ENCODE measurements at regions not wholly inside any gene's neighbourhood (a gene's known extent, or its start where the extent isn't known, plus 50 kb on each side); places are given as distances from the start of the nearest gene placed in this dataset.

DNA sequence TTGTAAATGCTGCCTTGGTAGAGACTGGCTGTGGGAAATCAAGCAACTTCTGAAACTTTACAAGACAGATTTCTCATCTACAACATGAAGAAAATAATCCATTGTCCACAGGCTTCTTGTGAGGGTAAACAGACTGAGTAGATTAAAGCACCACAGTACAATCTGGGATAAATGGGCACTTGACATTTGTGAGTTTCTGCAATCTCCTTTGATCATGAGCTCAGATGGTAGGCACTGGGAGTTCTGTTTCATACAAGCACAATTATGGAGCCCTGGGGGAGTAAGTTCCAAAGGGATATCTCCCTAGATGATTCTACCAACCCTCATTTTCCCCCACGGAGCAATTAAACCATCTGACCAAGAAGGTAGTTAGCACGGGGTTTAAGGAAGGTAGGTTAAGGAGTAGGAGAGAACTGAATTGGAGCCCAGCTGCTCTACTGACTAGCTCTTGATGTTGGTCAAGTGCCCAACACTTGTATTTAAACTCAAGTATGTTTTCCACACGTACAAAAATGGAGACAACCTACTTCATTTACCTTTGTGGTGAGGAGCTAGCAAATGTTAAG lies 479.5 kb upstream of the TNC start:
- Histone ChIP-seq H3K4me1 (ENCODE audit: control insufficient read depth, insufficient read depth, low read length) (peaks cover 61% of the 10 kb centered on the region), H3K27me3 (replicated peaks; ENCODE audit: control insufficient read depth, insufficient read depth, low read length) (no peaks in the 10 kb centered on the region), H3K9ac (ENCODE audit: low read length) (peak overlapping the region; percentile 90), H3K36me3 (ENCODE audit: control insufficient read depth, insufficient read depth, low read length, severe bottlenecking) (no peaks in the 10 kb centered on the region), H3K4me3 (ENCODE audit: low read length) (peak overlapping the region; percentile 82), H3K9me3 (ENCODE audit: control insufficient read depth, low read length) (no peaks in the 10 kb centered on the region)
- peak; percentile 36 for DNase-seq (ENCODE audit: low read depth)

DNA sequence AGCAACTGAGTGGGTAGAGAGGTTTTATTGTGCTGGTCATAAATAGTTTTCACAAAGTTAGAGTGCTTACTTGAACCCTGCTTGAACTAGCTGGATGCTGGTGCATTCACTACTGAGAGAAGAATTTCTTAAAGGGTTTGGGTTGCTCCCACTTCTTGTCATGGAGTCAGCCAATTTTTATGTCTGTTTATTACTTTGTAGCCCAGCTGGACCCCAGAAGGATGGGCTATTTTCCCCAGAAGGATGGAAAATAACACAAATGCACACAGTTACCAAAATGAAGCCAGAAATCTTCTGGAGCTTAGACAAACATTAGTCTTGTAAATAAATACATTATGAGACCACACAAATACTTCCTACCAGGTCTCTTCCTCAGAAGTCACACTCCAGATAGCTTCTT lies 480.8 kb upstream of the TNC start:
- H3K27me3 ChIP-seq (replicated peaks; ENCODE audit: control insufficient read depth, insufficient read depth, low read length), result no peaks in the 10 kb centered on the region

DNA sequence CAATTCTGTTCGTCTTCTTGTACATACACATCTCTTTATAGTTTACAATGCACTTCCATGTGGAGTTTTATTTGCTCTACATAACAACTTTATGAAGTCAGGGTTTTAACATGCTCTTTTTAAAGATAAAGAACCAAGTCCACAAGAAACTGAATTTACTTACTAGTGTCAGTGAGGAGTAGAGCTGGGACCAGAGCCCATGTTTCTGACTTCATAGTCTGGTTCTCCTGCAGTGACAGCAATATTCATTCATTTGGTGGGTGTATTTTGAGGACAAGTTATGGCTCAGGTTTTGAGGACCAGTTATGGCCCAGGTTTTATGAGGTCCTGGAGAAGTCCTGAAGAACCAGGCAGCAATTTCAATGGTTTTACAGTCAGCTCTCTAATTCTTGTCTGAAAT lies 481.9 kb upstream of the TNC start:
- no peaks in the 10 kb centered on the region for H3K27me3 ChIP-seq (replicated peaks; ENCODE audit: control insufficient read depth, insufficient read depth, low read length)
- no peaks in the 10 kb centered on the region for H3K9me3 ChIP-seq (ENCODE audit: control insufficient read depth, low read length)
- peaks cover 46% of the 10 kb centered on the region for H3K4me1 ChIP-seq (ENCODE audit: control insufficient read depth, insufficient read depth, low read length)
- DNase-seq (ENCODE audit: low read depth), result no peak
- peak overlapping the region; percentile 32 for H3K9ac ChIP-seq (ENCODE audit: low read length)
- H3K36me3 ChIP-seq (ENCODE audit: control insufficient read depth, insufficient read depth, low read length, severe bottlenecking), result no peaks in the 10 kb centered on the region
- no peak overlapping the region for H3K4me3 ChIP-seq (ENCODE audit: low read length)

More for the DNA sequence above, 480.8 kb upstream of the TNC start:
- DNase-seq (ENCODE audit: low read depth), result peak; percentile 25
- no peaks in the 10 kb centered on the region for H3K36me3 ChIP-seq (ENCODE audit: control insufficient read depth, insufficient read depth, low read length, severe bottlenecking)
- H3K9ac ChIP-seq (ENCODE audit: low read length), result peak overlapping the region; percentile 90
- H3K9me3 ChIP-seq (ENCODE audit: control insufficient read depth, low read length), result no peaks in the 10 kb centered on the region
- H3K4me3 ChIP-seq (ENCODE audit: low read length), result peak overlapping the region; percentile 82
- peaks cover 49% of the 10 kb centered on the region for H3K4me1 ChIP-seq (ENCODE audit: control insufficient read depth, insufficient read depth, low read length)

DNA sequence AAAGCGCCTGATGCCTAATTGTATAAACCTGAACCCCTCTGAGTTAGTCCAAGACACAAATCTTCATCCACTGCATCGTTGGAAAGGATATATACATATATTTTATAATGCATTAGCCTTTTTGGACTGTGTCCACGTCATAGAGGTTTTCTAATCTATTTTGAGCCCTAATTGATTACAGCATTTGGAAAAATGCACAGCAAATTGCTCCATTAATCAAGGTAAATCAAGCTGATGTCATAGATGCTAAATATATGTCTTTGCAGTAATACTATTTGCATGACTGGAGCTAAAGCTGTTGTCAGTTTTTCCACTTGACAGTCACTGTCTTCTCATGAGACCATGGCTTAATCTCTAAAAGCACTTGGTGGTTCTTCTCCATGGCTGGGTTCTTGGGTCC lies 483.5 kb upstream of the TNC start:
- no peak overlapping the region for H3K4me3 ChIP-seq (ENCODE audit: low read length)
- peaks cover 48% of the 10 kb centered on the region for H3K4me1 ChIP-seq (ENCODE audit: control insufficient read depth, insufficient read depth, low read length)

DNA sequence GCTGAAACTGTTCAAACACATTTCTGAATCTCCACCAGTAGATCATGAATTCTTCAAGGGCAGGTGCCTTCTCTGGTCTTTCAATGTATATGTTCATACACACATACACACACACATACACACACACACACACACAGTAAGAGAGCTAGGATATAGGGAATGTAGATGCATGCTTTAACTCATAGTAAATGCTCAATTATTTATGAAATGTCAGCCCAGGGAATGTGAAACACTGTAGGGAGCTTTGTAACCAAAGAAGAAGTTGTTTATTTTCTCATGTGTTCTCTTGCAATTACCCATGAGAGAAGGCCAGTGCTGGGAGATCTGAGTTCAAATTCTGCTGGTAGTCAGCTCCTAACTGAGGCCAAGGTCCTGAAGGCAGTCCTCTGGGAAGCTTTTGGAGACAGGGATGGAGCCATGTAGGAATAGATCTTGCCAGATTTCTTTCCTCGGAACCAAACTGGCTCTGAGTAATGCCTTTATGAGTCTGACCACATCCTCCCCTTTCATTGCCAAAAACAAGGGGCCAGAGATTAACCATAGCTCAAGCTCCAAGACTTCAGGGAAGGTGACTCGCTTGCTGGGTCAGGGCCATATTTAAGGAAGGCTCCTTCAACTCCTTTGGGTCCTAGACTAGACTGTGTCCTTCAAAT lies 487.0 kb upstream of the TNC start:
- no peaks in the 10 kb centered on the region for H3K27me3 ChIP-seq (replicated peaks; ENCODE audit: control insufficient read depth, insufficient read depth, low read length)
- H3K4me3 ChIP-seq (ENCODE audit: low read length), result no peak overlapping the region
- peaks cover 7% of the 10 kb centered on the region for H3K36me3 ChIP-seq (ENCODE audit: control insufficient read depth, insufficient read depth, low read length, severe bottlenecking)
- peaks cover 33% of the 10 kb centered on the region for H3K4me1 ChIP-seq (ENCODE audit: control insufficient read depth, insufficient read depth, low read length)
- peak overlapping the region; percentile 74 for H3K9ac ChIP-seq (ENCODE audit: low read length)
- peak; percentile 39 for DNase-seq (ENCODE audit: low read depth)
- H3K9me3 ChIP-seq (ENCODE audit: control insufficient read depth, low read length), result peaks cover 6% of the 10 kb centered on the region

More for the DNA sequence above, 483.5 kb upstream of the TNC start:
- H3K9ac ChIP-seq (ENCODE audit: low read length), result no peak overlapping the region
- no peak for DNase-seq (ENCODE audit: low read depth)
- H3K27me3 ChIP-seq (replicated peaks; ENCODE audit: control insufficient read depth, insufficient read depth, low read length), result no peaks in the 10 kb centered on the region
- H3K9me3 ChIP-seq (ENCODE audit: control insufficient read depth, low read length), result no peaks in the 10 kb centered on the region
- H3K36me3 ChIP-seq (ENCODE audit: control insufficient read depth, insufficient read depth, low read length, severe bottlenecking), result no peaks in the 10 kb centered on the region

DNA sequence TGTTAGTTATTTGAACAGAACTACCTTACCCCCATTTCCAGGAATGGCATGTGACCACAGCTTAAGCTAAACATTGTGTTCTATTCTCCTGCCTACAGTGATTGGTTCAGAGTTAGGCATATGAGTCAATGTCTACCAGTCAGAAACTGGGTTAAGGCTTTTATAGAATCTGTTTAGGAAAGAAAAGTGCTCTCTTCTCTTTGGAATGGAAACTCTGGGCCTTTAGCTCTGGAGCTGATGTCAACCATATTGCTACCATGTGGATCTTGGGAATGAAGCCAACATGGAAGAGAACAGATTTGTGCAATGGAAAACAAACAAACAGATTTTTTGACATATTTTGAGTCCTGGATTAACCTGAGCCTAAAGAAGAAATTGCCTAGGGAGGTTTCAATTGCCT lies 488.9 kb upstream of the TNC start:
- peak; percentile 65 for DNase-seq (ENCODE audit: low read depth)
- Histone ChIP-seq H3K9ac (ENCODE audit: low read length) (peak overlapping the region; percentile 74), H3K4me1 (ENCODE audit: control insufficient read depth, insufficient read depth, low read length) (peaks cover 37% of the 10 kb centered on the region), H3K4me3 (ENCODE audit: low read length) (no peak overlapping the region), H3K36me3 (ENCODE audit: control insufficient read depth, insufficient read depth, low read length, severe bottlenecking) (peaks cover 7% of the 10 kb centered on the region), H3K9me3 (ENCODE audit: control insufficient read depth, low read length) (peaks cover 6% of the 10 kb centered on the region), H3K27me3 (replicated peaks; ENCODE audit: control insufficient read depth, insufficient read depth, low read length) (no peaks in the 10 kb centered on the region)

DNA sequence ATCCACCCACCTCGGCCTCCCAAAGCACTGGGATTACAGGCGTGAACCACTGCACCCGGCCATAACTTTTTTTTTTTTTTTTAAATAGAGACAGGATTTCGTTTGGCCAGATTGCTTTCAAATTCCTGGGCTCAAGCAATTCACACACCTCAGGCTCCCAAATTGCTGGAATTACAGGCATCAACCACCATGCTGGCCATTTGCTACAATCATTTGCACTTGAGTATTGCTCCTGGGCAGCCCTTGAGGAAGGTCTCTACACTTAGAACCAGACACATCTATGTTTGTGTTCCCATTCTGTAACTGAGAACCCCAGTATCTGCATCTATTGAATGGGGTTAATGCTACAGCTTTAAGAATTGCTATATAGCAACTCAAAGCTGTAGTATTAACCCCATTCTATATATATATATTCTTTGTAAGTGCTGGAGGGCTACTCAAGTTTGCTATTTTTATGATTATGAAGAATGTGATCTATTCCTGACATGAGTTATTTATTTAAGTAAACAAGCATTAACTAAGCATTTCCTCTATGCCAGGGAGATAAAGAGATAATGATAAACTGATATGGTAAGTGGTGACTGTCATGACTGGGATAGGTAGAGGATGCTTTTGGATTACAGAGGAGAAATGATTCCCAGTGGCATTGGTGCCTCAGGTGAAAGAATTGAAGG lies 496.5 kb upstream of the TNC start:
- no peak for DNase-seq (ENCODE audit: low read depth)
- peaks cover 34% of the 10 kb centered on the region for H3K4me1 ChIP-seq (ENCODE audit: control insufficient read depth, insufficient read depth, low read length)
- peaks cover under 1% of the 10 kb centered on the region for H3K9me3 ChIP-seq (ENCODE audit: control insufficient read depth, low read length)
- H3K4me3 ChIP-seq (ENCODE audit: low read length), result no peak overlapping the region
- peak overlapping the region; percentile 78 for H3K9ac ChIP-seq (ENCODE audit: low read length)
- no peaks in the 10 kb centered on the region for H3K27me3 ChIP-seq (replicated peaks; ENCODE audit: control insufficient read depth, insufficient read depth, low read length)
- peaks cover 1% of the 10 kb centered on the region for H3K36me3 ChIP-seq (ENCODE audit: control insufficient read depth, insufficient read depth, low read length, severe bottlenecking)

DNA sequence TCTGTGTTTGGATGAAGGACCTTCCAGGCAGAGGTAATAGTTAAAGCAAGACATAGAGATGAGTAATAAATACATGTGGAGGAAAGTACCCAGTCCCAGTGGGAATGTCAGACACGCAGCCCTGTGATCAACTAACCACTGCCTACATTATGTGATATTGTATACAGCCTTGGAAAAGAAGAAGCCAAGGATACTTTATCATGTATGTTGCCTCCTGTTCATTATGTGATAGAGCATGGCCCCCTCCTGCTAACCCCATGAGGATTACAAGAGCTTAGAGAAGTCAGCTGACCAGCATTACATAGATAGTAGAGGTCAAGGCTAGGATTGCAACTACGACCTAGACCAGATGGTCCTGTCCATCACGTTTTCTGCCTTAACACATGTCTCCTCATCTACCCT lies 497.0 kb upstream of the TNC start:
- peak overlapping the region; percentile 78 for H3K9ac ChIP-seq (ENCODE audit: low read length)
- DNase-seq (ENCODE audit: low read depth), result peak; percentile 35
- H3K9me3 ChIP-seq (ENCODE audit: control insufficient read depth, low read length), result no peaks in the 10 kb centered on the region
- H3K27me3 ChIP-seq (replicated peaks; ENCODE audit: control insufficient read depth, insufficient read depth, low read length), result no peaks in the 10 kb centered on the region
- no peaks in the 10 kb centered on the region for H3K36me3 ChIP-seq (ENCODE audit: control insufficient read depth, insufficient read depth, low read length, severe bottlenecking)
- H3K4me3 ChIP-seq (ENCODE audit: low read length), result peak overlapping the region; percentile 43
- peaks cover 34% of the 10 kb centered on the region for H3K4me1 ChIP-seq (ENCODE audit: control insufficient read depth, insufficient read depth, low read length)

DNA sequence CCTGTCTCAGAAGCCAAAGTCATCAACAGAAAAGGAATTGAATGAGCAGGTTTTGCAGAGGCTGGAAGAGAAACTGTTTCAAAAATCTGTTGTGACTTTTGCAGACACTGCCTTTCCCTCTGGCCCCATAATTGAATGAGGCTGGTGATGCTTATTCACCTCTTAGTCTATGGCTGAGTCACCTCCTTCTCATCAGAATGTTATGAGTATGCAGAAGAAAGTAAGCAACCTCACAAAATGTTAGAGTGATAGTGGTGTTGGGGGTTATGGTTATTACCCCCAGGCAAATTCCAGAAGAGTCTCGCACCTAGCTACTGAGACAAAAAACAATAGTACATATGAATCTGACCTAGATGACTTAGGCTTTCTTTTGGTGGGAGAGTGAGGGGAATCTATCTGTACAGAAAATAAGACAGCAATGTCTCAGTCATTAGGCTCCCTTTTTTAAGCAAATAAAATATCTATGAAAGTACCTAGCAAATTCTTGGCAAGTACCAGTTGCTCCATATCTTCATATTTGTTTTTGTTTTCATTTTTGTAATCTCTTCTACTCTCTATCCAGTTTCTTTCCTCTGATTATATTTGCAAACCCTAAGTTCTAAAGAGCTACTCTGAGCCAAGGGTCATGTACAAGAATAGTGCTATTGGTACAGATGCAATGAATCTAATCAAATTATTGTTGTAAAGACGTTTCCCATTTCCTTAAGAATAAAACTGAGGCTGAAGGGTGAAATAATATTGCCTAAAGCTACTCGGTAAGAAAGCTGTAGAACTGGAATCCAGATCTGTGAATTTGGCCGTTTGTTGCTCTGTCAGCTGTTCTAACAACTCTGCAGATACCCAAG lies 498.1 kb upstream of the TNC start:
- Histone ChIP-seq H3K36me3 (ENCODE audit: control insufficient read depth, insufficient read depth, low read length, severe bottlenecking) (no peaks in the 10 kb centered on the region), H3K27me3 (replicated peaks; ENCODE audit: control insufficient read depth, insufficient read depth, low read length) (no peaks in the 10 kb centered on the region), H3K4me1 (ENCODE audit: control insufficient read depth, insufficient read depth, low read length) (peaks cover 34% of the 10 kb centered on the region), H3K4me3 (ENCODE audit: low read length) (peak overlapping the region; percentile 43), H3K9me3 (ENCODE audit: control insufficient read depth, low read length) (no peaks in the 10 kb centered on the region), H3K9ac (ENCODE audit: low read length) (peak overlapping the region; percentile 78)
- peak; percentile 85 for DNase-seq (ENCODE audit: low read depth)

DNA sequence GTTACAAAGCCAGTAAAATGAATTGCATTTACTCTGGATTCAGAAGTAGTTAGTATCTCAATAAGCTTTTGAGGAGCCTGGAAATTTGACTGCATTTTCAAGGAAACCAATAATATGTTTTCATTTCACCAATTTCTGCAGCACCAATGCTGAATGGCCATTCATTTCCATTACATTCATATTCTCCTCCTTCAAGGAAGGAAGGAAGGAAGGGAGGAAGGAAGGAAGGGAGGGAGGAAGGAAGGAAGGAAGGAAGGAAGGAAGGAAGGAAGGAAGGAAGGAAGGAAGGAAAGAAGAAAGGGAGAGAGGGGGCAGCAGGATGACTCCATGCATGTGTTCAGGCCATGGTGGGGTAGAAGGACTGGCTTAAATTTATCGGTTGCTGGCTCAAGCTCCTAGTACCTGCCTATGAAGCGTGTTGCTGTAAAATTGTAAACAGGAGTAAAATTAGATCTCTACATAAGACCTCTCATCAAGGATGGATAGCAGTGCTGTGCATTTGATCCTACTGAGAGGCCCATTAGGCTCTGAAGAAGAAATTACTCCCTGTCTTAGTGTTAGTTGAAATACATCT lies 498.8 kb upstream of the TNC start:
- Histone ChIP-seq H3K9ac (ENCODE audit: low read length) (peak overlapping the region; percentile 57), H3K4me1 (ENCODE audit: control insufficient read depth, insufficient read depth, low read length) (peaks cover 30% of the 10 kb centered on the region), H3K4me3 (ENCODE audit: low read length) (peak overlapping the region; percentile 43), H3K27me3 (replicated peaks; ENCODE audit: control insufficient read depth, insufficient read depth, low read length) (no peaks in the 10 kb centered on the region), H3K36me3 (ENCODE audit: control insufficient read depth, insufficient read depth, low read length, severe bottlenecking) (no peaks in the 10 kb centered on the region), H3K9me3 (ENCODE audit: control insufficient read depth, low read length) (no peaks in the 10 kb centered on the region)
- no peak for DNase-seq (ENCODE audit: low read depth)

DNA sequence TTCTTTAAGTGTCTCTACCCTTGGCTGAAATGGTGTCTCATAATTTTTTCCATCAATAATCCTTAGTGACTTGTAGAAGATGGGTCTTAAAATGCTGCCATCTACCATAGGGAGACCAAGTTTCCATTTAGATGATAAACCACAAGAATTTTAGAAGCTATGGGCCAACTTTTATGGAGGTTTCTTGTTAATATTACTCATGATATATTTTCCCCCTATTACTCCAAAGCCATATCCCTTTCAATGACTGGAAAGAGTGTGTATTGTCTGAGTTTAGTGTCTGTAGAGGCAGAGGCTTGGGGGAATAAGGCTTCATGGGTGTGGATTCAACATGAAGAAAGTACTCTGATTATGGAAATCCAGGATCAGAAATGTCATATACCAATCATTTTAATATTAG lies 507.3 kb upstream of the TNC start:
- Histone ChIP-seq H3K9me3 (ENCODE audit: control insufficient read depth, low read length) (peaks cover 9% of the 10 kb centered on the region), H3K9ac (ENCODE audit: low read length) (no peak overlapping the region), H3K36me3 (ENCODE audit: control insufficient read depth, insufficient read depth, low read length, severe bottlenecking) (no peaks in the 10 kb centered on the region), H3K27me3 (replicated peaks; ENCODE audit: control insufficient read depth, insufficient read depth, low read length) (no peaks in the 10 kb centered on the region), H3K4me1 (ENCODE audit: control insufficient read depth, insufficient read depth, low read length) (peaks cover 5% of the 10 kb centered on the region), H3K4me3 (ENCODE audit: low read length) (no peak overlapping the region)
- no peak for DNase-seq (ENCODE audit: low read depth)
